CD4-positive, alpha-beta T cell treated with Interleukin-12 subunit alpha and Interleukin-12 subunit beta, for 1 hour (primary cell): ENCODE measurements at regions not wholly inside any gene's neighbourhood (a gene's known extent, or its start where the extent isn't known, plus 50 kb on each side); places are given as distances from the start of the nearest gene placed in this dataset.

Source experiments
- DNase-seq: peaks from one replicate; pipeline ENCODE4 v3.0.0-alpha.2; 2020

GRCh38 chr6:87847135-87847829 is 145.2 kb upstream of the AKIRIN2 start:
- DNase-seq, result no peak

- no peak for DNase-seq
Observed at GRCh38 chr6:87846434-87846833, 144.4 kb upstream of the AKIRIN2 start.

GRCh38 chr6:87840324-87840723 is 138.3 kb upstream of the AKIRIN2 start:
- DNase-seq, result no peak

- no peak for DNase-seq
Observed at GRCh38 chr6:87837876-87838275, 135.8 kb upstream of the AKIRIN2 start.

GRCh38 chr6:87837444-87837843 is 135.4 kb upstream of the AKIRIN2 start:
- no peak for DNase-seq

- peak; percentile 34 for DNase-seq
Observed at GRCh38 chr6:87832025-87832825, 130.2 kb upstream of the AKIRIN2 start.

- no peak for DNase-seq
Observed at GRCh38 chr6:87830907-87831306, 128.9 kb upstream of the AKIRIN2 start.

GRCh38 chr6:87829622-87830121 is 127.6 kb upstream of the AKIRIN2 start:
- no peak for DNase-seq

GRCh38 chr6:87828044-87828443 is 126.0 kb upstream of the AKIRIN2 start:
- DNase-seq, result no peak

- no peak for DNase-seq
Observed at GRCh38 chr6:87827346-87827745, 125.3 kb upstream of the AKIRIN2 start.

GRCh38 chr6:87826424-87826823 is 124.4 kb upstream of the AKIRIN2 start:
- DNase-seq, result no peak

GRCh38 chr6:87825821-87826221 is 123.8 kb upstream of the AKIRIN2 start:
- DNase-seq, result peak; percentile 58

GRCh38 chr6:87824958-87825491 is 123.0 kb upstream of the AKIRIN2 start:
- no peak for DNase-seq

GRCh38 chr6:87822011-87822410 is 120.0 kb upstream of the AKIRIN2 start:
- no peak for DNase-seq

GRCh38 chr6:87820343-87820984 is 118.4 kb upstream of the AKIRIN2 start:
- DNase-seq, result no peak

GRCh38 chr6:87817183-87817582 is 115.2 kb upstream of the AKIRIN2 start:
- no peak for DNase-seq

- DNase-seq, result no peak
Observed at GRCh38 chr6:87815449-87815848, 113.4 kb upstream of the AKIRIN2 start.

GRCh38 chr6:87808005-87808757 is 106.1 kb upstream of the AKIRIN2 start:
- DNase-seq, result no peak

GRCh38 chr6:87807475-87807874 is 105.4 kb upstream of the AKIRIN2 start:
- DNase-seq, result no peak

- DNase-seq, result no peak
Observed at GRCh38 chr6:87806635-87807034, 104.6 kb upstream of the AKIRIN2 start.

- DNase-seq, result no peak
Observed at GRCh38 chr6:87806099-87806498, 104.1 kb upstream of the AKIRIN2 start.

GRCh38 chr6:87803791-87804190 is 101.8 kb upstream of the AKIRIN2 start:
- DNase-seq, result no peak

- no peak for DNase-seq
Observed at GRCh38 chr6:87799651-87800050, 97.6 kb upstream of the AKIRIN2 start.
